Endothelial cell of umbilical vein (primary cell): ENCODE measurements at regions not wholly inside any gene's neighbourhood (a gene's known extent, or its start where the extent isn't known, plus 50 kb on each side); places are given as distances from the start of the nearest gene placed in this dataset.
A peak's percentile ranks its signal among the peaks of the same experiment; 100 is the strongest.

Source experiments
- BruUV-seq: library from RNA; stranded (reverse); fragments of 400-500 nt; replicated peaks from 2 replicates; lab custom pipeline; 2021; lab: Mats Ljungman, UMichigan
- CTCF ChIA-PET: fragments of 300-600, 350-600 bp; sonication (Branson Sonifier 250); formaldehyde crosslinking; loops from one replicate; lab custom pipeline; 2021; ENCODE audit warnings: antibody characterized with exemption, inconsistent platforms; lab: Charles Lee
- POLR2A ChIA-PET: fragments of 300-600, 350-600 bp; sonication (Branson Sonifier 250); formaldehyde crosslinking; loops from one replicate; lab custom pipeline; 2021; ENCODE audit warnings: antibody characterized with exemption, inconsistent platforms; lab: Charles Lee
- DNase-seq: peaks from one replicate; pipeline ENCODE4 v3.0.0-alpha.2; 2011; ENCODE audit warnings: low read depth, low spot score
- FAIRE-seq: peaks from 2 replicates; lab custom pipeline; 2011; peaks lifted over from hg19 to GRCh38; lab: Jason Lieb, UNC
- H2AFZ ChIP-seq: 2 replicates; pipeline ENCODE4 v1.6.0; 2012; ENCODE audit warnings: low read depth, low read length, control low read depth, inconsistent platforms
- H3K27ac ChIP-seq: 2 replicates; pipeline ENCODE4 v1.5.1; 2011; ENCODE audit warnings: low read depth, mild to moderate bottlenecking, control low read depth, low read length, moderate library complexity; ENCODE audit not compliant: insufficient read depth
- H3K27me3 ChIP-seq, 2 experiments: 2 replicates each; pipeline versions ENCODE4 v1.6.0 to v1.6.1; 2011; ENCODE audit warnings: low read length in 2 of 2, mixed read lengths in 1 of 2; ENCODE audit not compliant: control insufficient read depth in 2 of 2, insufficient read depth in 2 of 2
- H3K36me3 ChIP-seq, 2 experiments: 2 replicates in 1 of 2; 3 replicates in 1 of 2; pipeline ENCODE4 v1.5.1; 2011; ENCODE audit warnings: low read length in 2 of 2, mild to moderate bottlenecking in 1 of 2, moderate library complexity in 1 of 2; ENCODE audit not compliant: control insufficient read depth in 2 of 2, insufficient read depth in 2 of 2; ENCODE audit errors: extremely low read depth in 1 of 2
- H3K4me1 ChIP-seq: 3 replicates; pipeline ENCODE4 v1.5.1; 2011; ENCODE audit warnings: mild to moderate bottlenecking, low read length; ENCODE audit not compliant: control insufficient read depth, insufficient read depth; ENCODE audit errors: extremely low read depth
- H3K4me2 ChIP-seq: 2 replicates; pipeline ENCODE4 v1.6.1; 2011; ENCODE audit warnings: low read length, control low read depth, mixed read lengths; ENCODE audit not compliant: insufficient read depth
- H3K4me3 ChIP-seq, 3 experiments: fragments of 200-600 bp in 1 of 3; sonication (generic), shearing (Covaris generic) in 1 of 3; replicated peaks in 1 of 3; 2 replicates each; pipeline ENCODE4 v1.5.1; 2011 to 2016; ENCODE audit warnings: control low read depth in 3 of 3, low read length in 3 of 3, mild to moderate bottlenecking in 2 of 3, inconsistent platforms in 1 of 3, low read depth in 1 of 3, moderate library complexity in 1 of 3; ENCODE audit not compliant: insufficient read depth in 1 of 3
- H3K79me2 ChIP-seq: 2 replicates; pipeline ENCODE4 v1.6.0; 2012; ENCODE audit warnings: low read length, inconsistent platforms; ENCODE audit not compliant: control insufficient read depth, insufficient read depth
- H3K9ac ChIP-seq: replicated peaks from 2 replicates; pipeline ENCODE3; 2011; ENCODE audit warnings: low read length, control low read depth; ENCODE audit not compliant: insufficient read depth; ENCODE audit errors: extremely low read depth
- H3K9me1 ChIP-seq: replicated peaks from 3 replicates; pipeline ENCODE4 v1.6.0; 2011; ENCODE audit warnings: mild to moderate bottlenecking, low read length; ENCODE audit not compliant: control insufficient read depth, insufficient read depth; ENCODE audit errors: extremely low read depth
- H3K9me3 ChIP-seq: replicated peaks from 2 replicates; pipeline ENCODE4 v1.5.1; 2012; ENCODE audit warnings: low read length, inconsistent platforms; ENCODE audit not compliant: control insufficient read depth, insufficient read depth
- H4K20me1 ChIP-seq: replicated peaks from 2 replicates; pipeline ENCODE3; 2011; ENCODE audit warnings: mild to moderate bottlenecking, low read length; ENCODE audit not compliant: control insufficient read depth, insufficient read depth; ENCODE audit errors: extremely low read depth
- CTCF ChIP-seq, 2 donors: IDR thresholded peaks; 1 replicate in 1 of 2; 2 replicates in 1 of 2; pipeline ENCODE4 v1.5.1; 2011; ENCODE audit warnings: low read length in 2 of 2, mild to moderate bottlenecking in 2 of 2, moderate library complexity in 2 of 2, control low read depth in 1 of 2, inconsistent platforms in 1 of 2, low read depth in 1 of 2; ENCODE audit not compliant: insufficient read depth in 1 of 2; ENCODE audit errors: extremely low read depth in 1 of 2
- EZH2 ChIP-seq: IDR thresholded peaks from 2 replicates; pipeline ENCODE4 v1.6.1; 2012; ENCODE audit warnings: borderline replicate concordance, low read depth, mild to moderate bottlenecking, moderate library complexity, low read length, inconsistent platforms; ENCODE audit not compliant: severe bottlenecking
- FOS ChIP-seq: IDR thresholded peaks from 2 replicates; pipeline ENCODE4 v1.6.1; 2011; ENCODE audit warnings: mild to moderate bottlenecking, low read length, moderate library complexity, borderline replicate concordance; ENCODE audit not compliant: insufficient read depth
- GATA2 ChIP-seq: IDR thresholded peaks from 2 replicates; pipeline ENCODE4 v1.7.0; 2011; ENCODE audit warnings: low read depth, mild to moderate bottlenecking, moderate library complexity, mixed read lengths, low read length; ENCODE audit not compliant: insufficient read length, insufficient read depth
- JUN ChIP-seq: IDR thresholded peaks from 2 replicates; pipeline ENCODE4 v1.6.1; 2011; ENCODE audit warnings: borderline replicate concordance, low read depth; ENCODE audit not compliant: insufficient read length, insufficient read depth
- MAX ChIP-seq: IDR thresholded peaks from 2 replicates; pipeline ENCODE4 v1.6.1; 2011; ENCODE audit not compliant: insufficient read depth, insufficient read length
- MYC ChIP-seq: IDR thresholded peaks from one replicate; pipeline ENCODE4 v1.6.1; 2011; ENCODE audit warnings: mild to moderate bottlenecking, low read depth, low read length
- POLR2A ChIP-seq: IDR thresholded peaks from 2 replicates; pipeline ENCODE4 v1.6.1; 2012; ENCODE audit warnings: low read depth, mild to moderate bottlenecking, control low read depth, low read length
- POLR2AphosphoS5 ChIP-seq: IDR thresholded peaks from 2 replicates; pipeline ENCODE4 v1.6.1; 2012; ENCODE audit warnings: low read depth, mild to moderate bottlenecking, control low read depth, low read length, moderate library complexity; ENCODE audit not compliant: insufficient read depth
- dilution Hi-C: fragments of 300-500 bp; cut with MboI; formaldehyde crosslinking; loops from one replicate; pipeline ENCODE4 v1.15.0; 2019; ENCODE audit warnings: low sequenced_read_pairs; ENCODE audit not compliant: extremely low pct_ligation_motif_present
- intact Hi-C: fragments of 100-400 bp; cut with micrococcal nuclease; formaldehyde crosslinking; loops from one replicate; pipeline ENCODE4 v1.10.0; 2022

- BruUV-seq, result no TSS peak
- no peak for FAIRE-seq
- dilution Hi-C loops, result loop anchor here (25.0 kb wide), 1 partner anchor 528 kb away; the partner anchor contains the start of gene CALCRL
- no peak for DNase-seq
- H3K36me3 ChIP-seq, result no peaks in the 10 kb centered on the region
- no peak overlapping the region for H3K27ac ChIP-seq
- H3K4me2 ChIP-seq, result no peak overlapping the region
- no peaks in the 10 kb centered on the region for H3K9me1 ChIP-seq
- no peaks in the 10 kb centered on the region for H3K4me1 ChIP-seq
- no peak overlapping the region for H3K9ac ChIP-seq
- H4K20me1 ChIP-seq, result no peaks in the 10 kb centered on the region
- no peaks in the 10 kb centered on the region for H3K79me2 ChIP-seq
- intact Hi-C loops, result no loop called here
- no peak overlapping the region for H3K4me3 ChIP-seq
- POLR2A ChIA-PET, result interaction anchor here (0.5 kb wide), 1 partner anchor 493 kb away, joined by 4 read pairs; no protein-coding TSS in a partner anchor
- no peaks in the 10 kb centered on the region for H3K27me3 ChIP-seq
- CTCF ChIA-PET, result interaction anchor here (1.0 to 1.5 kb wide), 5 partner anchors 8 to 544 kb away, joined by 3 to 7 read pairs (median 4); partner anchors contain the start of gene CALCRL
- H2AFZ ChIP-seq, result peak overlapping the region; percentile 75
- TF ChIP-seq GATA2, result no peak
- no peak for TF ChIP-seq FOS
- H3K9me3 ChIP-seq, result no peaks in the 10 kb centered on the region
Measured at GRCh38 chr2:186909095-186909494, 60.1 kb upstream of the ZSWIM2 start.

GRCh38 chr2:186907897-186908296 is 58.9 kb upstream of the ZSWIM2 start:
- ChIA-PET POLR2A (no interaction called here), CTCF (interaction anchor here (1.0 to 8.3 kb wide), 7 partner anchors 8 to 545 kb away, joined by 4 to 86 read pairs (median 5); no protein-coding TSS in a partner anchor)
- FAIRE-seq (no peak), DNase-seq (no peak)
- dilution Hi-C loops, result loop anchor here (25.0 kb wide), 1 partner anchor 529 kb away; the partner anchor contains the start of gene CALCRL
- H3K4me1 ChIP-seq, result peaks cover 2% of the 10 kb centered on the region
- no peaks in the 10 kb centered on the region for H4K20me1 ChIP-seq
- H3K27me3 ChIP-seq, result no peaks in the 10 kb centered on the region
- intact Hi-C loops, result no loop called here
- no peaks in the 10 kb centered on the region for H3K79me2 ChIP-seq
- TF ChIP-seq POLR2AphosphoS5 (no peak), MYC (no peak), MAX (no peak), EZH2 (no peak), POLR2A (no peak), FOS (no peak), JUN (no peak), CTCF (IDR thresholded peaks at IDR 0.05; ENCODE audit: extremely low read depth in 1 of 2, insufficient read depth in 1 of 2, low read depth in 1 of 2, low read length in 2 of 2) (no peak), GATA2 (no peak)
- H3K36me3 ChIP-seq, result no peaks in the 10 kb centered on the region
- no peak overlapping the region for H3K27ac ChIP-seq
- H3K9ac ChIP-seq, result no peak overlapping the region
- no peaks in the 10 kb centered on the region for H3K9me1 ChIP-seq
- no peak overlapping the region for H3K4me2 ChIP-seq
- no peaks in the 10 kb centered on the region for H3K9me3 ChIP-seq
- no peak overlapping the region for H2AFZ ChIP-seq
- no peak overlapping the region for H3K4me3 ChIP-seq
- no TSS peak for BruUV-seq
